ENCODE measurements at regions not wholly inside any gene's neighbourhood (a gene's known extent, or its start where the extent isn't known, plus 50 kb on each side); places are given as distances from the start of the nearest gene placed in this dataset.

GRCh38 chr20:39328347-39328746 lies 366.2 kb downstream of the DHX35 start (continued):
- TF ChIP-seq ATF2 (tag by site-specific recombination; IDR thresholded peaks at IDR 0.05; ENCODE audit: low read depth) = no peak
- no peak for TF ChIP-seq OSR2 (tag by site-specific recombination; IDR thresholded peaks at IDR 0.05)
- TF ChIP-seq GLIS2 (tag by site-specific recombination; IDR thresholded peaks at IDR 0.05) = no peak
- no peak for TF ChIP-seq OVOL3 (tag by site-specific recombination; IDR thresholded peaks at IDR 0.05)
- no peak for TF ChIP-seq ZNF24 (tag by site-specific recombination; IDR thresholded peaks at IDR 0.05)

GRCh38 chr20:39326050-39326449 lies 363.9 kb downstream of the DHX35 start:
- TF ChIP-seq SALL2 (tag by site-specific recombination; IDR thresholded peaks at IDR 0.05; ENCODE audit: borderline replicate concordance) (no peak), REST (tag by site-specific recombination; IDR thresholded peaks at IDR 0.05) (no peak), ZSCAN18 (tag by site-specific recombination; IDR thresholded peaks at IDR 0.05) (no peak), ZNF335 (tag by site-specific recombination; conservative IDR thresholded peaks at IDR 0.05) (no peak), SP7 (tag by site-specific recombination; IDR thresholded peaks at IDR 0.05) (no peak), HIC1 (tag by site-specific recombination; IDR thresholded peaks at IDR 0.05) (no peak), ZBTB48 (tag by site-specific recombination; IDR thresholded peaks at IDR 0.05) (no peak), ZNF24 (tag by site-specific recombination; IDR thresholded peaks at IDR 0.05) (no peak), ZNF433 (tag by site-specific recombination; IDR thresholded peaks at IDR 0.05; ENCODE audit: low read depth) (no peak), ZSCAN4 (tag by site-specific recombination; IDR thresholded peaks at IDR 0.05) (no peak), PATZ1 (tag by site-specific recombination; IDR thresholded peaks at IDR 0.05) (no peak), ZBTB44 (tag by site-specific recombination; IDR thresholded peaks at IDR 0.05) (no peak)
- no peaks in the 10 kb centered on the region for H3K9me3 ChIP-seq (ENCODE audit: control insufficient read depth, insufficient read depth, low read depth, low read length)
- H3K36me3 ChIP-seq (ENCODE audit: control insufficient read depth in 2 of 2, insufficient read depth in 1 of 2, low read length in 2 of 2) = no peaks in the 10 kb centered on the region
- H3K4me3 ChIP-seq (ENCODE audit: low read depth, low read length) = no peak overlapping the region
- H3K27ac ChIP-seq (ENCODE audit: extremely low read depth, low read depth, low read length) = no peak overlapping the region
- no peaks in the 10 kb centered on the region for H3K4me1 ChIP-seq (ENCODE audit: control insufficient read depth, insufficient read depth, low read length)
- CTCF ChIA-PET = interaction anchor here (0.6 kb wide), 1 partner anchor 173 kb away, joined by 3 read pairs; no protein-coding TSS in a partner anchor
- POLR2A ChIA-PET = no interaction called here

Measured in HEK293 (cell line).